Activated CD8-positive, alpha-beta memory T cell treated with anti-CD3 and anti-CD28 coated beads, Interleukin-2, amount 10 ng/mL, durations not matched to agents 7 days and 5 days (primary cell): ENCODE measurements at regions not wholly inside any gene's neighbourhood (a gene's known extent, or its start where the extent isn't known, plus 50 kb on each side); places are given as distances from the start of the nearest gene placed in this dataset.
"Not testable (repeated sequence)": the region's sequence is repeated elsewhere in the genome, so short reads cannot be mapped to it uniquely, and the experiment has no call there.

ENCODE experiments used
- ATAC-seq: fragments of 150-1000 bp; cut with Tn5 transposase; one replicate; pipeline ENCODE4 v1.10.0; 2021; ENCODE audit warnings: moderate library complexity
- CTCF ChIA-PET: fragments of 350-600 bp; sonication (Branson Sonifier 250); formaldehyde crosslinking; loops from one replicate; lab custom pipeline; 2021; ENCODE audit warnings: antibody characterized with exemption; lab: Charles Lee
- DNase-seq: peaks from one replicate; pipeline ENCODE4 v3.0.0-alpha.2; 2020
- H3K27ac Mint-ChIP-seq: one replicate; pipeline ENCODE4 v1.8.0; 2021; ENCODE audit warnings: mild to moderate bottlenecking, mixed read lengths
- H3K27me3 Mint-ChIP-seq: one replicate; pipeline ENCODE4 v1.8.0; 2021; ENCODE audit warnings: mixed read lengths
- H3K36me3 Mint-ChIP-seq: one replicate; pipeline ENCODE4 v1.8.0; 2021; ENCODE audit warnings: mild to moderate bottlenecking, mixed read lengths
- H3K4me1 Mint-ChIP-seq: one replicate; pipeline ENCODE4 v1.8.0; 2021; ENCODE audit warnings: mixed read lengths
- H3K4me3 Mint-ChIP-seq: one replicate; pipeline ENCODE4 v1.8.0; 2021; ENCODE audit warnings: mild to moderate bottlenecking, moderate library complexity, mixed read lengths
- H3K9me3 Mint-ChIP-seq: one replicate; pipeline ENCODE4 v1.8.0; 2022; ENCODE audit warnings: low read depth, mixed read lengths

DNA sequence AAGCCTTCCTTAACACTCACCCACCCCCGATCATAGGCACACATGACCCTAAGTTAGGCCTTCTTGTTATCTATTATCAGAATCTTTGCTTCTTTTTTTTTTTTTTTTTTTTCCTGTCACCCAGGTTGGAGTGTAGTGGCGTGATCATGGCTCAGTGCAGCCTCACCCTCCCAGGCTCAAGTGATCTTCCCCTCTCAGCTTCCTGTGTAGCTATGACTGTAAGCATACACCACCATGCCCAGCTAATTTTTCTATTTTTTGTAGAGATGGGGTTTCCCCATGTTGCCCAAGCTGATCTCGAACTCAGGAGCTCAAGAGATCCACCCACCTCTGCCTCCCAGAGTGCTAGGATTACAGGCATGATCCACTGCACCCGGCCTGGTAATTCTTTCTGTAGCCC, 328.7 kb downstream of the NR4A2 start:
- DNase-seq (no peak), ATAC-seq (no peak)
- H3K9me3 Mint-ChIP-seq: no peaks in the 10 kb centered on the region
- no peak overlapping the region for H3K27ac Mint-ChIP-seq
- no peaks in the 10 kb centered on the region for H3K27me3 Mint-ChIP-seq
- CTCF ChIA-PET: interaction anchor here (1.8 kb wide), 1 partner anchor 13 kb away, joined by 3 read pairs; no protein-coding TSS in a partner anchor
- H3K36me3 Mint-ChIP-seq: no peaks in the 10 kb centered on the region
- no peak overlapping the region for H3K4me3 Mint-ChIP-seq
- H3K4me1 Mint-ChIP-seq: no peaks in the 10 kb centered on the region

DNA sequence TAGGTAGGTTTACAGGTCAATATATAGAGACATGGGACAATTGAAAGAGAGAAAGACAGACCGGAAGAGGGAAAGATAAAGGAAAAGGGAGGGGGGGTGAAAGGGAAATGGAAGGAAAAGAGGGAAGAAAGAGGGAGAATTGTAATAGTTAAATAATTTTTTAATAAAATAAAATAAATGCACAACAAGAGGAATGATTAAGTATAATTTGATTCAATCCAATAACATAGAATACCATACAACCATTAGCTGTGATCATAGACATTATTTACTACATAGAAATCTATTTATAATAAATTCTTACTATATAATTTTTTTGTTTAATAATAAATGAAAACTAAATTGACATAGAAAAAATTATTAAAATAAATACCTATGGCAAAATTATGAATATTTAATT, 330.7 kb downstream of the NR4A2 start:
- no peak overlapping the region for H3K27ac Mint-ChIP-seq
- CTCF ChIA-PET: no interaction called here
- no peaks in the 10 kb centered on the region for H3K27me3 Mint-ChIP-seq
- H3K36me3 Mint-ChIP-seq: no peaks in the 10 kb centered on the region
- no peaks in the 10 kb centered on the region for H3K4me1 Mint-ChIP-seq
- no peak overlapping the region for H3K4me3 Mint-ChIP-seq
- ATAC-seq: no peak
- no peak for DNase-seq
- no peaks in the 10 kb centered on the region for H3K9me3 Mint-ChIP-seq

DNA sequence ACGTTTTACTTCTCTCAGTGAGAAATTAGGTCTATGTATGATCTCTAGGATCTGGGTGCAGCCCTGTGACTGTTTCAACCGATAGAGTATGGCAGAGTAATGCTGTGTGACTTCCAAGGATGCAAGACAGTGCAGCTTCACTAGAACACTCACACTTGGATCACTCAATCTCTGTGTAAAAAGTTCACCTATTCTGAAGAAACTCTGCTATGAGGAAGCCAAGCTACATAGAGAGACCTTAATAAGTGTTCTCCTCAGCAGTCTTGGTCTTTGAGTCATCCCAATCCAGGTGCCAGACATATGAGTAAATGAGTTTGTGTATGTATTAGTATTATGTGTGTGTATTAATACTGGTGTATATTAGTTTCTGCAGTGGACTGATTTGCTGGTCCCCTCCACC, 335.0 kb downstream of the NR4A2 start:
- Mint-ChIP-seq H3K4me1 (no peaks in the 10 kb centered on the region), H3K9me3 (no peaks in the 10 kb centered on the region), H3K36me3 (no peaks in the 10 kb centered on the region), H3K27ac (no peak overlapping the region), H3K27me3 (no peaks in the 10 kb centered on the region), H3K4me3 (no peak overlapping the region)
- ATAC-seq (no peak), DNase-seq (no peak)
- CTCF ChIA-PET: no interaction called here

DNA sequence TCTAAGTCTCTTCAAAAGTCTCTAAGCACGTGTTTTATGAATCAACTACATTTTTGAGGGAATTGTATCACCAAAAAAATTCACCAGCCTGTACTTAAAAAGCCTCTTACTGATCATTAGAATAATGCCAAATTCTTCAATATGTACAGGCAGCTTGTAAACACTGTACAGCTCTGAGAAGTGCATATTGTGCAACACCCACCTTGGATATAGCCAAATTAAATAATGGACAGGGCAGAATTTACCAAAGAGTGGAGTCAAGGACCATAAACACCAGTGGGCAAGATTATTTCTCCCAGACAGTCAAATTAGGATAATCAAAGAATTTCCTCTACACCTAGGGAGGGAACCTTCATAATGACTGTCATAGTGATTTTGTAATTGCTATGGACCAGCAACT, 338.2 kb downstream of the NR4A2 start:
- DNase-seq: no peak
- no peaks in the 10 kb centered on the region for H3K27me3 Mint-ChIP-seq
- no peaks in the 10 kb centered on the region for H3K9me3 Mint-ChIP-seq
- H3K4me3 Mint-ChIP-seq: no peak overlapping the region
- H3K36me3 Mint-ChIP-seq: no peaks in the 10 kb centered on the region
- no peak for ATAC-seq
- no peaks in the 10 kb centered on the region for H3K4me1 Mint-ChIP-seq
- CTCF ChIA-PET: no interaction called here
- no peak overlapping the region for H3K27ac Mint-ChIP-seq

DNA sequence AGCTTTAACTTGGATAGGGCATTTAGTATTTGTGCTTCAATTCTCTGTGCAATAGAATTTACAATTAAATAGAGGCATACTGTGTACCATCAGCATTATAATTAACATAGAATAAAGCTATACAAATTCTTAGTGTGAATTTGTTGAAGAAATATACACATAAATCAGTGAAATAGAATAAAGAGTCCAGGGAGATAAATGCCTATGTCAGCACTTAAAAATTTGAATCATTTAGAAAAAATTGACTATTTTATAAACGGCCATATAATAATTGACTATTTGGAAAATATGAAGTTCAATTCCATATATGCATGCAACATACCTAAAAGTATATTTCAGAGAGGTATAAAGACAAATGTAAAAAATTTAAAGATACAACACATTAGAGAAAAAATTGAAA, 348.7 kb downstream of the NR4A2 start:
- ATAC-seq: no peak
- Mint-ChIP-seq H3K27me3 (no peaks in the 10 kb centered on the region), H3K4me3 (no peak overlapping the region), H3K27ac (no peak overlapping the region), H3K36me3 (no peaks in the 10 kb centered on the region), H3K9me3 (no peaks in the 10 kb centered on the region), H3K4me1 (no peaks in the 10 kb centered on the region)
- no peak for DNase-seq
- CTCF ChIA-PET: no interaction called here

DNA sequence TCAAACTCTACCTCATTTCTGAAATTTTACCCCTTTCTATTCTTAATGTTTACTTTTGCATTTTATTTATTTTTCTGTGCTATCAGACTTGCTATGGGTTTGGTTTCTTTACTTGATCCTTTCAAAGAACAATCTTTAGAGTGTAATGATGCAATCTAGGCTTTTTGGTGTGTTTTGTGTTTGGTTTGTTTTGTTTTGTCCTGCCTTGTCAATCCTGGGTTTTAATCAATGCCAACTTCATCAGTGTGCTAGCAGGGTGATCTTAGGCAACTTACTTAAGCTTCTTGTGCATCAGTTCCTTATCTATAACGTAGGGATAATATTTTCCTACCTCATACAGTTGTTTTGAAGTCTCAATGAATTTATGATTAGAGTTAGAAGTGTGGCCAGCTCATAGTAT, 350.4 kb downstream of the NR4A2 start:
- Mint-ChIP-seq H3K27me3 (no peaks in the 10 kb centered on the region), H3K9me3 (no peaks in the 10 kb centered on the region), H3K4me3 (no peak overlapping the region), H3K36me3 (no peaks in the 10 kb centered on the region), H3K27ac (no peak overlapping the region), H3K4me1 (no peaks in the 10 kb centered on the region)
- ATAC-seq (no peak), DNase-seq (no peak)
- CTCF ChIA-PET: no interaction called here

DNA sequence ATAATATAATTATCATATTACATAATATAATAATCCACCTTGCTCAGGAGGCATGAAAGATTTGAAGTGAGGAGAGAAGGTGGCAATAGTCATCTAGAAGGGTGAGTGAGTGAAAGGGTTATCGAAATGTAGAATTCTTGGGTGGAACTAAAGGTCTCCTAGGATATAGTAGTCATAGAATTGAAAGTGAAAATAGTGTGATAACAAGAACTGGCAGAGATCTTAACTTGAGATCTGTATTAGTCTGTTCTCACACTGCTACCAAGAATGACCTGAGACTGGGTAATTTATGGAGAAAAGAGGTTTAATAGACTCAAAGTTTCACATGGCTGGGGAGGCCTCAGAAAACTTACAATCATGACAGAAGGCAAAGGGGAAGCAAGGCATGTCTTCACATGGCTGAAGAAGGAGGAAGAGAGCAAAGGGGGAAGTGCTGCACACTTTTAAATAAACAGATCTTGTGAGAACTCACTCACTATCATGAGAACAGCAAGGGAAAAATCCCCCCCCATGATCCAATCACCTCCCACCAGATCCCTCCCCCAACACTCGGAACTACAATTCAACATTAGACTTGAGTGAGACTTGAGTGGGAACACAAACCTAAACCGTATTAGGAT, 351.5 kb downstream of the NR4A2 start:
- Mint-ChIP-seq H3K27me3 (no peaks in the 10 kb centered on the region), H3K4me1 (no peaks in the 10 kb centered on the region), H3K27ac (no peak overlapping the region), H3K9me3 (no peaks in the 10 kb centered on the region), H3K36me3 (no peaks in the 10 kb centered on the region), H3K4me3 (no peak overlapping the region)
- DNase-seq: no peak
- CTCF ChIA-PET: no interaction called here
- ATAC-seq: no peak

DNA sequence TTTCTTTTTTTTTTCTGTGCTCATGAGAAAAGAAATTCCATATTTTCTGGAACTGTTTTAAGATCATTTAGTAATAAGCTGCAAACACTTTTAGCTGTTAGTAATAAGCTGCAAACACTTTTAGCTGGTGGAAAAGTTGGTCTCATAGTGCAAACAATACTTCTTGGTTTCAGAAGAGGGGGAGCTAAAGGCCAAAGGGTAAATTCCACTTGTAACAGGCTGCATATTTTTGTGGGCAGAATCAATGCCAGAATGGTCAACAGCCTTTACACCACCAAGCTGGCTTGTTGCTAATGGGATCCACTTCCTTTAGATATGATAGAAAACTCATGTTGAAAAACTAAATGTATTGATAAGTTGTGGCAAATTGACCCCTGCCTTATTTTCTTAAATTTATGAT, 356.8 kb downstream of the NR4A2 start:
- Mint-ChIP-seq H3K9me3 (no peaks in the 10 kb centered on the region), H3K4me1 (no peaks in the 10 kb centered on the region), H3K27me3 (no peaks in the 10 kb centered on the region), H3K27ac (no peak overlapping the region), H3K36me3 (no peaks in the 10 kb centered on the region), H3K4me3 (no peak overlapping the region)
- DNase-seq (no peak), ATAC-seq (no peak)
- CTCF ChIA-PET: no interaction called here

DNA sequence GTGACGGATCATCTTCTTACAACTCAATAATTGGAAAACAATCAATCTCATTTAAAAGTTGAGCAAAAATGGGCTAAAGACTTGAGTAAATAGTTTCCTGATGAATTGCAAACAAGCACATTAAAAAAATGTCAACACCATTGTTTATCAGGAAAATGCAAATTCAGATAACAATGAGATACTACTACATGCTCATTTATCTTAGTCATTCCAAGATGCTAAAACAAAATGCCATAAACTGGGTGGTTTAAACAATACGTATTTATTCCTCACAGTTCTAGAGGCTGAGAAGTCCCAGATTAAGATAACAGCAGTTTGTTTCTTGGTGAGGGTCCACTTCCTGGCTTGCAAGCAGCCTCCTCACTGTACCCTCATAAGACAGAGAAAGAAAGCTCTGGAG, 359.6 kb downstream of the NR4A2 start:
- no peaks in the 10 kb centered on the region for H3K27me3 Mint-ChIP-seq
- no peak overlapping the region for H3K27ac Mint-ChIP-seq
- H3K4me3 Mint-ChIP-seq: no peak overlapping the region
- no peaks in the 10 kb centered on the region for H3K9me3 Mint-ChIP-seq
- no peaks in the 10 kb centered on the region for H3K4me1 Mint-ChIP-seq
- no peak for DNase-seq
- CTCF ChIA-PET: no interaction called here
- no peaks in the 10 kb centered on the region for H3K36me3 Mint-ChIP-seq
- ATAC-seq: no peak

DNA sequence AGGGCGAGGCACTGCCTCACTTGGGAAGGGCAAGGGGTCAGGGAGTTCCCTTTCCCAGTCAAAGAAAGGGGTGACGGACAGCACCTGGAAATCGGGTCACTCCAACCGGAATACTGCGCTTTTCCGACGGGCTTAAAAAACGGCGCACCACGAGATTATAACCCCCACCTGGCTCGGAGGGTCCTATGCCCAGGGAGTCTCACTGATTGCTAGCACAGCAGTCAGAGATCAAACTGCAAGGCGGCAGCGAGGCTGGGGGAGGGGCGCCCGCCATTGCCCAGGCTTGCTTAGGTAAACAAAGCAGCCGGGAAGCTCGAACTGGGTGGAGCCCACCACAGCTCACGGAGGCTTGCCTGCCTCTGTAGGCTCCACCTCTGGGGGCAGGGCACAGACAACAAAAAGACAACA, 366.5 kb downstream of the NR4A2 start:
- H3K9me3 Mint-ChIP-seq: not testable (repeated sequence)

DNA sequence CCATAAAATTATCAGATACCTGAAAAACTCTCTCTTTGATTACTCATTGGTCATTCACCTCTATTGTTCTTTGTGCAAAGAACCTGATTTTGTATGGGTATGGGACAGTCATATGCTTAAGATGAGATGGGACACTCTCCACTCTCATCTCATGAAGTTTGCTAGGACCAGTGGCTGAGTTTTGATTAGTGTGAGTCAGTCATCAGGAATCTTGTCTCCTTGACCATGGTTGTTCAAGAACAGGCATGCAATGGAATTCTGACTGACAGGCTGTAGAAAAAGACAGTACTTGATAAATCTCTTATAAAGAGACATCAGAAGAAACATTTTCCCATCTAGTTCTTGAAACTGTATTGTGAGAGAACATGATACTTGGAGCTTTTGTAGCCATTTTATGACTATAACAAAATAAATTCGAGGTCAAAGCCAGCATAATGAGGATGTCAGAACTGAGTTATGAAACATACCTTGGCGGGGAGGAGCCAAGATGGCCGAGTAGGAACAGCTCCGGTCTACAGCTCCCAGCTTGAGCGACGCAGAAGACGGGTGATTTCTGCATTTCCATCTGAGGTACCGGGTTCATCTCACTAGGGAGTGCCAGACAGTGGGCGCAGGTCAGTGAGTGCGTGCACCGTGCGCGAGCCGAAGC, 367.0 kb downstream of the NR4A2 start:
- CTCF ChIA-PET: no interaction called here
- DNase-seq (no peak), ATAC-seq (no peak)
- H3K4me1 Mint-ChIP-seq: no peaks in the 10 kb centered on the region
- H3K9me3 Mint-ChIP-seq: no peaks in the 10 kb centered on the region
- H3K4me3 Mint-ChIP-seq: no peak overlapping the region
- no peak overlapping the region for H3K27ac Mint-ChIP-seq
- no peaks in the 10 kb centered on the region for H3K27me3 Mint-ChIP-seq
- H3K36me3 Mint-ChIP-seq: no peaks in the 10 kb centered on the region

More for the DNA sequence above, 366.5 kb downstream of the NR4A2 start:
- H3K27me3 Mint-ChIP-seq, H3K4me3 Mint-ChIP-seq, H3K27ac Mint-ChIP-seq, DNase-seq, CTCF ChIA-PET, H3K4me1 Mint-ChIP-seq, H3K36me3 Mint-ChIP-seq, ATAC-seq: not testable (repeated sequence)

DNA sequence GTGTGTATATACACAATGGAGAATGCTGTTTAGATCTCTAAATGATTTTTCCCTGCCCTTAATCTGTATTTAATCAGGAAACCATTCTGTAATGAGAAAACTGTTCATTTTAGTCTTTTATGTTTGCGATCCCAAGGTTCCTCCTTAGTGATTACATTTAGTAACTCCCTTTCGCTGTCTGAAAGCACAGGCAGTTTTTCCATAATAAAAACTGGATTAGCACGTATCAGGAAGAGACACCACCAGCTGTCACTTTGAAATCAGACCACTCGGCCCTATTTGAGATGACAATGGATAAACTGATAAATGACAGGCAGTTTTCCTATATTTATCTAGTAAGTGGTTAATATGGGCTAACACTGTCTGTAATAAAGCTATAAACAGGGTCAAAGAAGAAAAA, 370.9 kb downstream of the NR4A2 start:
- ATAC-seq (no peak), DNase-seq (no peak)
- Mint-ChIP-seq H3K9me3 (no peaks in the 10 kb centered on the region), H3K27me3 (no peaks in the 10 kb centered on the region), H3K4me1 (no peaks in the 10 kb centered on the region), H3K27ac (no peak overlapping the region), H3K4me3 (no peak overlapping the region), H3K36me3 (no peaks in the 10 kb centered on the region)
- CTCF ChIA-PET: no interaction called here

DNA sequence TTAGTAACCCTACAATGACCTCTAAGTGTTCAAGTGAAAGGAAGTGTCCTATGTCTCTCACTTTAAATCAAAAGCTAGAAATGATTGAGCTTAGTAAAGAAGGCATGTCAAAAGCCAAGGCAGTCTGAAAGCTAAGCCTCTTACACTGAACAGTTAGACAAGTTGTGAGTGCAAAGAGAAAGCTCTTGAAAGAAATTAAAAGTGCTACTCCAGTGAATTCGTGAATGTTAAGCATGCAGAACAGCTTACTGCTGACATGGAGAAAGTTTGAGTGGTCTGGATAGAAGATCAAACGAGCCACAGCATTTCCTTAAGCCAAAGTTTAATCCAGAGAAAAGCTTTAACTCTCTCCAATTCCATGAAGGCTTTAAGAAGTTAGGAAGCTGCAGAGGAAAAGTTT, 373.7 kb downstream of the NR4A2 start:
- no peaks in the 10 kb centered on the region for H3K4me1 Mint-ChIP-seq
- no peak overlapping the region for H3K27ac Mint-ChIP-seq
- H3K4me3 Mint-ChIP-seq: no peak overlapping the region
- CTCF ChIA-PET: no interaction called here
- ATAC-seq (no peak), DNase-seq (no peak)
- H3K27me3 Mint-ChIP-seq: no peaks in the 10 kb centered on the region
- H3K9me3 Mint-ChIP-seq: no peaks in the 10 kb centered on the region
- no peaks in the 10 kb centered on the region for H3K36me3 Mint-ChIP-seq

DNA sequence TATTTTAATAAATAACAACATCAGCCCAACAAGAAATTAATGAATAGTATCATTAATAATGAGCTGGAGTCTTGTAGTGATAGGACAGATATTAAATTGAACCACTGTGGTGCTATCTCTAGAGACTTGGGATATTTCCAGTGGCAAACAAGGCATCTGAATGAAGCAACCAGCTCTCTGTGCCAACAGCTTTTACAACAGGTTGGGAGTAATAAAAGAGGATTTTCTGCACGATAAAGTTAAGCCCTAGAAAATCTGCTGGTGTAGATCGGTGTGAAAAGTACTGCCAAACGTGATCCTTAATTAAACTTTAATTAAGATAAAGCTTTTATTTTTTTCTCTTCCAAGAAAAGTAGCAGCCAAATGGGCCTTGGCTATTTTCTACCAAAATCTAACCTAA, 385.5 kb downstream of the NR4A2 start:
- DNase-seq (no peak), ATAC-seq (no peak)
- Mint-ChIP-seq H3K27me3 (no peaks in the 10 kb centered on the region), H3K27ac (no peak overlapping the region), H3K4me3 (no peak overlapping the region), H3K9me3 (no peaks in the 10 kb centered on the region), H3K4me1 (no peaks in the 10 kb centered on the region), H3K36me3 (no peaks in the 10 kb centered on the region)
- CTCF ChIA-PET: no interaction called here
